ENCODE measurements at regions not wholly inside any gene's neighbourhood (a gene's known extent, or its start where the extent isn't known, plus 50 kb on each side); places are given as distances from the start of the nearest gene placed in this dataset.

GRCh38 chrX:14476205-14476604, 53.1 kb upstream of the GLRA2 start:
- TF ChIP-seq CTCF (IDR thresholded peaks at IDR 0.05) (no peak), POLR2A (IDR thresholded peaks at IDR 0.05) (no peak)
- intact Hi-C loops (cut with DNase I): no loop called here
- Histone ChIP-seq H3K36me3 (no peaks in the 10 kb centered on the region), H3K4me3 (no peak overlapping the region), H3K27me3 (no peaks in the 10 kb centered on the region), H3K4me1 (peaks cover 0 to 5% (median 0%) of the 10 kb centered on the region in 12 donors), H3K9me3 (no peaks in the 10 kb centered on the region), H3K27ac (peak overlapping the region in 1 of 12 donors; percentile 9)
- WGBS, 4 donors: 33 to 60% (median 47%) methylated on average over 2 of the region's 2 CpGs
- DNase-seq (no peak), ATAC-seq (no peak)

- Histone ChIP-seq H3K27me3 (no peaks in the 10 kb centered on the region), H3K4me1 (no peaks in the 10 kb centered on the region), H3K4me3 (no peak overlapping the region), H3K9me3 (no peaks in the 10 kb centered on the region), H3K36me3 (no peaks in the 10 kb centered on the region), H3K27ac (no peak overlapping the region)
- ATAC-seq: no peak
- 79 to 100% (median 87%) methylated on average over 1 to 2 of the region's 2 CpGs for whole genome bisulfite sequencing, 4 donors
- intact Hi-C loops (cut with DNase I): no loop called here
- TF ChIP-seq POLR2A (IDR thresholded peaks at IDR 0.05): no peak
- no peak for TF ChIP-seq CTCF (IDR thresholded peaks at IDR 0.05)
- DNase-seq: no peak
Measured at GRCh38 chrX:14449773-14450172, 79.6 kb upstream of the GLRA2 start.

GRCh38 chrX:14448406-14448805, 80.9 kb upstream of the GLRA2 start:
- ATAC-seq: no peak
- H3K9me3 ChIP-seq: no peaks in the 10 kb centered on the region
- H3K4me1 ChIP-seq: no peaks in the 10 kb centered on the region
- no peak overlapping the region for H3K27ac ChIP-seq
- no peaks in the 10 kb centered on the region for H3K36me3 ChIP-seq
- no peaks in the 10 kb centered on the region for H3K27me3 ChIP-seq
- 78 to 83% (median 82%) methylated on average over 9 of the region's 9 CpGs for whole genome bisulfite sequencing, 4 donors
- intact Hi-C loops (cut with DNase I): no loop called here
- TF ChIP-seq CTCF (IDR thresholded peaks at IDR 0.05) (no peak), POLR2A (IDR thresholded peaks at IDR 0.05) (no peak)
- DNase-seq: no peak
- H3K4me3 ChIP-seq: no peak overlapping the region

- WGBS, 4 donors: 61 to 85% (median 82%) methylated on average over 1 of the region's 1 CpG
- Histone ChIP-seq H3K27ac (no peak overlapping the region), H3K36me3 (no peaks in the 10 kb centered on the region), H3K4me3 (no peak overlapping the region), H3K27me3 (no peaks in the 10 kb centered on the region), H3K4me1 (no peaks in the 10 kb centered on the region), H3K9me3 (no peaks in the 10 kb centered on the region)
- no peak for TF ChIP-seq CTCF (IDR thresholded peaks at IDR 0.05)
- TF ChIP-seq POLR2A (IDR thresholded peaks at IDR 0.05): no peak
- intact Hi-C loops (cut with DNase I): no loop called here
- ATAC-seq (no peak), DNase-seq (no peak)
Measured at GRCh38 chrX:14440106-14440505, 89.2 kb upstream of the GLRA2 start.

Data from heart left ventricle (tissue), 16 donors.